ENCODE measurements at regions not wholly inside any gene's neighbourhood (a gene's known extent, or its start where the extent isn't known, plus 50 kb on each side); places are given as distances from the start of the nearest gene placed in this dataset.
"Not testable (repeated sequence)": the region's sequence is repeated elsewhere in the genome, so short reads cannot be mapped to it uniquely, and the experiment has no call there.

- peaks cover 3% of the 10 kb centered on the region for H3K9me3 Mint-ChIP-seq
- ChIA-PET POLR2A (no interaction called here), CTCF (no interaction called here)
- peaks cover 0 to 24% of the 10 kb centered on the region in 2 experiments for H3K9me3 ChIP-seq (ENCODE audit: control insufficient read depth in 1 of 2, insufficient read depth in 1 of 2, low read length in 2 of 2)
- intact Hi-C loops (cut with DNase I, micrococcal nuclease): no loop called here
- DNase-seq: no peak
- no peak overlapping the region for H3K27ac ChIP-seq (ENCODE audit: low read depth in 1 of 2, low read length in 2 of 2)
- ATAC-seq (ENCODE audit: poor library complexity): no peak
- H3K4me1 ChIP-seq (ENCODE audit: insufficient read depth, low read length): no peaks in the 10 kb centered on the region
- H3K36me3 ChIP-seq (ENCODE audit: insufficient read depth, low read length): no peaks in the 10 kb centered on the region
- H3K36me3 Mint-ChIP-seq (ENCODE audit: low read depth): no peaks in the 10 kb centered on the region
- H3K27me3 ChIP-seq (ENCODE audit: control insufficient read depth in 1 of 2, insufficient read depth in 2 of 2, low read length in 2 of 2): peaks cover 0 to 16% of the 10 kb centered on the region in 2 experiments
- no peak overlapping the region for H3K4me3 Mint-ChIP-seq
- no peak overlapping the region for H3K27ac Mint-ChIP-seq
- H3K4me3 ChIP-seq (ENCODE audit: low read length): no peak overlapping the region
- peaks cover 9% of the 10 kb centered on the region for H3K4me1 Mint-ChIP-seq (ENCODE audit: low read depth)
- TF ChIP-seq, protein P1, sequence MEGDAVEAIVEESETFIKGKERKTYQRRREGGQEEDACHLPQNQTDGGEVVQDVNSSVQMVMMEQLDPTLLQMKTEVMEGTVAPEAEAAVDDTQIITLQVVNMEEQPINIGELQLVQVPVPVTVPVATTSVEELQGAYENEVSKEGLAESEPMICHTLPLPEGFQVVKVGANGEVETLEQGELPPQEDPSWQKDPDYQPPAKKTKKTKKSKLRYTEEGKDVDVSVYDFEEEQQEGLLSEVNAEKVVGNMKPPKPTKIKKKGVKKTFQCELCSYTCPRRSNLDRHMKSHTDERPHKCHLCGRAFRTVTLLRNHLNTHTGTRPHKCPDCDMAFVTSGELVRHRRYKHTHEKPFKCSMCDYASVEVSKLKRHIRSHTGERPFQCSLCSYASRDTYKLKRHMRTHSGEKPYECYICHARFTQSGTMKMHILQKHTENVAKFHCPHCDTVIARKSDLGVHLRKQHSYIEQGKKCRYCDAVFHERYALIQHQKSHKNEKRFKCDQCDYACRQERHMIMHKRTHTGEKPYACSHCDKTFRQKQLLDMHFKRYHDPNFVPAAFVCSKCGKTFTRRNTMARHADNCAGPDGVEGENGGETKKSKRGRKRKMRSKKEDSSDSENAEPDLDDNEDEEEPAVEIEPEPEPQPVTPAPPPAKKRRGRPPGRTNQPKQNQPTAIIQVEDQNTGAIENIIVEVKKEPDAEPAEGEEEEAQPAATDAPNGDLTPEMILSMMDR (IDR thresholded peaks at IDR 0.05): no peak
- H3K27me3 Mint-ChIP-seq: peaks cover 40% of the 10 kb centered on the region
Measured at GRCh38 chrX:981791-982626, 230.4 kb downstream of the CRLF2 start.

DNA sequence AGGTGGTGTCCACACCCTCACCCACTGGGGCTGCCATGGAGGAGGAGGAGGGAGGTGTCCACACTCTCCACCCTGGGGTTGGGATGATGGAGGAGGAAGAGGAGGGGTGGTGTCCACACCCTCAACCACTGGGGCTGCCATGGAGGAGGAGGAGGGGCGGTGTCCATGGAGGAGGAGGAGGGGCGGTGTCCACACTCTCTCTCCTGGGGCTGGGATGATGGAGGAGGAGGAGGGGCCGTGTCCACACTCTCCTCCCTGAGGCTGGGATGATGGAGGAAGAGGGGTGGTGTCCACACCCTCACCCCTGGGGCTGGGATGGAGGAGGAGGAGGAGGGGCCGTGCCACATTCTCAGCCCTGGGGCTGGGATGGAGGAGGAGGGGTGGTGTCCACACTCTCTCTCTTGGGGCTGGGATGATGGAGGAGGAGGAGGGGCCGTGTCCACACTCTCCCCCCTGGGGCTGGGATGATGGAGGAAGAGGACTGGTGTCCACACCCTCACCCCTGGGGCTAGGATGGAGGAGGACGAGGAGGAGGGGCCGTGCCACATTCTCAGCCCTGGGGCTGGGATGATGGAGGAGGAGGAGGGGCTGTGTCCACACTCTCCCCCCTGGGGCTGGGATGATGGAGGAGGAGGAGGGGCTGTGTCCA is 231.7 kb downstream of the CRLF2 start:
- Mint-ChIP-seq H3K4me1 (ENCODE audit: low read depth) (peaks cover 9% of the 10 kb centered on the region), H3K36me3 (ENCODE audit: low read depth) (no peaks in the 10 kb centered on the region), H3K27ac (no peak overlapping the region), H3K9me3 (peaks cover 3% of the 10 kb centered on the region), H3K4me3 (no peak overlapping the region), H3K27me3 (peaks cover 40% of the 10 kb centered on the region)
- DNase-seq (no peak), ATAC-seq (ENCODE audit: poor library complexity) (no peak)
- H3K4me3 ChIP-seq (ENCODE audit: low read length): no peak overlapping the region
- peaks cover 5 to 29% of the 10 kb centered on the region in 2 experiments for H3K9me3 ChIP-seq (ENCODE audit: control insufficient read depth in 1 of 2, insufficient read depth in 1 of 2, low read length in 2 of 2)
- no peaks in the 10 kb centered on the region for H3K36me3 ChIP-seq (ENCODE audit: insufficient read depth, low read length)
- H3K4me1 ChIP-seq (ENCODE audit: insufficient read depth, low read length): no peaks in the 10 kb centered on the region
- TF ChIP-seq, protein P1 (IDR thresholded peaks at IDR 0.05): no peak
- intact Hi-C loops (cut with DNase I, micrococcal nuclease): no loop called here
- no peak overlapping the region for H3K27ac ChIP-seq (ENCODE audit: low read depth in 1 of 2, low read length in 2 of 2)
- ChIA-PET POLR2A (no interaction called here), CTCF (no interaction called here)
- H3K27me3 ChIP-seq (ENCODE audit: control insufficient read depth in 1 of 2, insufficient read depth in 2 of 2, low read length in 2 of 2): peaks cover 0 to 16% of the 10 kb centered on the region in 2 experiments

DNA sequence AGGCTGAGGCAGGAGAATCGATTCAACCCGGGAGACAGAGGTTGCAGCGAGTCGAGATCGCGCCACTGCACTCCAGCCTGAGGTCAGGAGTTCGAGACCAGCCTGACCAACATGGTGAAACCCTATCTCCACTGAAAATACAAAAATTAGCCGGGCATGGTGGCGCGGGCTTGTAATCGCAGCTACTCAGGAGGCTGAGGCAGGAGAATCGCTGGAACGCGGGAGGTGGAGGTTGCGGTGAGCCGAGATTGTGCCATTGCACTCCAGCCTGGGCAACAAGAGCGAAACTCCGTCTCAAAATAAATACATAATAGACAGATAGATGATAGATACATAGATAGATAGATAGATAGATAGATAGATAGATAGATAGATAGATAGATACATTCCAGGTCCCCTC is 233.3 kb downstream of the CRLF2 start:
- H3K4me1 Mint-ChIP-seq (ENCODE audit: low read depth); H3K4me1 ChIP-seq (ENCODE audit: insufficient read depth, low read length); H3K4me3 ChIP-seq (ENCODE audit: low read length); H3K36me3 ChIP-seq (ENCODE audit: insufficient read depth, low read length); intact Hi-C loops (cut with DNase I, micrococcal nuclease); ATAC-seq (ENCODE audit: poor library complexity); H3K4me3 Mint-ChIP-seq; H3K27ac ChIP-seq (ENCODE audit: low read depth in 1 of 2, low read length in 2 of 2); H3K36me3 Mint-ChIP-seq (ENCODE audit: low read depth); H3K9me3 Mint-ChIP-seq; POLR2A ChIA-PET; H3K27ac Mint-ChIP-seq; DNase-seq; CTCF ChIA-PET: not testable (repeated sequence)
- Histone ChIP-seq H3K9me3 (ENCODE audit: control insufficient read depth in 1 of 2, insufficient read depth in 1 of 2, low read length in 2 of 2) (peaks cover 5 to 27% of the 10 kb centered on the region in 2 experiments), H3K27me3 (ENCODE audit: control insufficient read depth in 1 of 2, insufficient read depth in 2 of 2, low read length in 2 of 2) (peaks cover 0 to 16% of the 10 kb centered on the region in 2 experiments)
- H3K27me3 Mint-ChIP-seq: peaks cover 35% of the 10 kb centered on the region

Data from CD4-positive, alpha-beta T cell (primary cell).